ENCODE measurements at regions not wholly inside any gene's neighbourhood (a gene's known extent, or its start where the extent isn't known, plus 50 kb on each side); places are given as distances from the start of the nearest gene placed in this dataset.

DNA sequence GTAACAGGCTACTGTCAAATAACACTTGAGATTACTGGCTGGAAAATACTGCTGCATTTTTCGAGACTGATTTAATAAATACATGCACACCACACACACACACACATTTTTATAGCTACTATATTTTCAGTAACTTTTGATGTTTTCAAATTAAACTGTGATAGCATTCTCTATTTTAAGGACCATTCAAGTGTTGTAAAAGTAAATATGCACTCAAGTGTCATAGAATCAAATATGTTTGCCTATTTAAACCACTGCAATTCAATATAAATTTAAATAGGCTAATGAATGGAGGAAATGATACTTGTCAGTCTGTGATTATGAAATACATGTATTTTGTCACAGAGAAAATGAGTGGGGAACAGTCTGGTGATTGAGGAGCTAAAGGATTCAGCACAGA, 86.7 kb upstream of the TUBA3C start:
- DNase-seq (no peak), ATAC-seq (no peak)
- Histone ChIP-seq H3K4me3 (ENCODE audit: low read length) (no peak overlapping the region), H3K9me3 (ENCODE audit: control insufficient read depth, low read length) (no peaks in the 10 kb centered on the region), H3K4me1 (ENCODE audit: control insufficient read depth, insufficient read depth, low read length) (no peaks in the 10 kb centered on the region), H3K27me3 (ENCODE audit: control insufficient read depth, insufficient read depth) (no peaks in the 10 kb centered on the region), H3K27ac (ENCODE audit: low read length) (no peak overlapping the region)
- 30% methylated on average over 1 of the region's 1 CpG for WGBS
- intact Hi-C loops (cut with DNase I) = no loop called here

DNA sequence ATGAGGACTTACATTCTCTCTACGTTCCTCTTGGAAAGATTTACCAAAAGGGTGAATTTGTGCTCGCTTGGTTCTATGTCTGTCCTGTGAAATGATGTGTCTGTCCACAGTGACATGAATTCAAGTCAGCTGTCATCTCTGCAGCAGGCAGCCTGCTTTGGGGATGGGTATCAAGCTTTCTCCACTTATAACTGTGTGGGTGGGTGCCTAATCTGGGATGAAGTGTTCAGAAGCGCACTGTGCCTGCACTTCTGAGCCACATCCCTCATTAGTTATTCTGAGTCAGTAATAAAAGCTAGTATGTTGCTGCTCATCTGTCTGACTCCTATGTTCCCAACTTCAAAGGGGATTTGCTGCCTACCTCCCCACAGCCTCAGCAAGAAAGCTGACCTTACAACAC, 86.1 kb upstream of the TUBA3C start:
- WGBS = 76% methylated on average over 3 of the region's 3 CpGs
- no peak for DNase-seq
- intact Hi-C loops (cut with DNase I) = no loop called here

DNA sequence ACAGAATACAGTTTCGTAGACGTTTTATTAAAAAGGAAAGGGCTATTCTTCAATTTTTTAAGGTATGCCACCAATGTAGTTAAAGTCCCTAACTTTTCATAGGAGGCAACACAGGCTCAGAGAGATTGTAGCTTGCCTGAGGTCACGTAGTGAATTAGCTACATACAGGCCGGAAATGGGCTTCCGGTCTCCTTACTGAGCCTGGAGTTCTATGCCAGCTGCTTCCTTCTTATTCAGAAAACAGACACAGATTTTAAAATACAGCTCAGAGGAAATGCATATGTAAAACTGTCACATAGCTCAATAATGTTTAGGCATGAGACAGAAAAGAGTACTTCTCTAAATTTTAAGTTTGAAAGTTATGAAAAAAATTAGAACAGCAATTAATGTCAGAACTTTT, 85.4 kb upstream of the TUBA3C start:
- no peak overlapping the region for H3K27ac ChIP-seq (ENCODE audit: low read length)
- ATAC-seq = no peak
- intact Hi-C loops (cut with DNase I) = no loop called here
- H3K27me3 ChIP-seq (ENCODE audit: control insufficient read depth, insufficient read depth) = no peaks in the 10 kb centered on the region
- WGBS = 69% methylated on average over 5 of the region's 5 CpGs
- DNase-seq = no peak
- H3K9me3 ChIP-seq (ENCODE audit: control insufficient read depth, low read length) = no peaks in the 10 kb centered on the region
- H3K4me3 ChIP-seq (ENCODE audit: low read length) = no peak overlapping the region
- no peaks in the 10 kb centered on the region for H3K4me1 ChIP-seq (ENCODE audit: control insufficient read depth, insufficient read depth, low read length)

More for the DNA sequence above, 86.1 kb upstream of the TUBA3C start:
- no peaks in the 10 kb centered on the region for H3K9me3 ChIP-seq (ENCODE audit: control insufficient read depth, low read length)
- no peak overlapping the region for H3K27ac ChIP-seq (ENCODE audit: low read length)
- H3K4me1 ChIP-seq (ENCODE audit: control insufficient read depth, insufficient read depth, low read length) = no peaks in the 10 kb centered on the region
- H3K4me3 ChIP-seq (ENCODE audit: low read length) = no peak overlapping the region
- H3K27me3 ChIP-seq (ENCODE audit: control insufficient read depth, insufficient read depth) = no peaks in the 10 kb centered on the region
- no peak for ATAC-seq

DNA sequence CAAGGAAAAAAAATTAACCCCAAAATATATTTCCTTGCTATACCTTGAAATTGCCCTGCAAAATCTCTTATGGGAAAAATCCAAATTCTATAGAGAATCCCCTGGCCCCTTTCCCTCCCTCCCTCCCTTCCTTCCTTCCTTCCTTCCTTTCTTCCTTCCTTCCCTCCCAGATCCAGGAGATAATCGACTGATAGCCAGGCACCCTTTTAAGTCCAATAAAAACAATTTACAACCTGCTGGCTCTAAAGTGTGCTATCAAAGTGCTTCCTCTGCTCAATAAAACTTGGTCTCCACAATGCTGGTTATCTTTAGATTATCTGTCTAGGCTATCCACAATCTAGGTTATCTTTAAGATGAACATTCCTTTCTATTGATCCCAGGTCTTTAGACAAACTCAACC, 83.1 kb upstream of the TUBA3C start:
- Histone ChIP-seq H3K4me3 (ENCODE audit: low read length) (no peak overlapping the region), H3K4me1 (ENCODE audit: control insufficient read depth, insufficient read depth, low read length) (no peaks in the 10 kb centered on the region), H3K9me3 (ENCODE audit: control insufficient read depth, low read length) (no peaks in the 10 kb centered on the region), H3K27ac (ENCODE audit: low read length) (no peak overlapping the region), H3K27me3 (ENCODE audit: control insufficient read depth, insufficient read depth) (no peaks in the 10 kb centered on the region)
- DNase-seq (no peak), ATAC-seq (no peak)
- 36% methylated on average over 1 of the region's 1 CpG for WGBS
- intact Hi-C loops (cut with DNase I) = no loop called here

DNA sequence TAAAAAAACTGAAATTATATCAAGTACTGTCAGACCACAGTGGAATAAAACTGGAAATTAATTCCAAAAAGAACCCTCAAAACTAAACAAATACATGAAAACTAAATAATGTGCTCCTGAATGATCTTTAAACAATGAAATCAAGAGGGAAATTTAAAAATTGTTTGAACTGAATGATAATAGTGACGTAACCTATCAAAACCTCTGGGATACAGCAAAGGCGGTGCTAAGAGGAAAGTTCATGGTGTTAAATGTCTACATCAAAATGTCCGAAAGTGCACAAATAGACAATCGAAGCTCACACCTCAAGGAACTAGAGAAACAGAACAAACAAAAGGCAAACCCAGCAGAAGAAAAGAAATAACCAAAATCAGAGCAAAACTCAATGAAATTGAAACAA, 70.8 kb upstream of the TUBA3C start:
- WGBS = 69% methylated on average over 4 of the region's 4 CpGs
- H3K4me3 ChIP-seq (ENCODE audit: low read length) = no peak overlapping the region
- H3K27ac ChIP-seq (ENCODE audit: low read length) = no peak overlapping the region
- intact Hi-C loops (cut with DNase I) = loop anchor here in 1 of 4 donors (10.0 kb wide), 1 partner anchor 62 kb away; no protein-coding TSS in a partner anchor
- DNase-seq (no peak), ATAC-seq (no peak)
- H3K9me3 ChIP-seq (ENCODE audit: control insufficient read depth, low read length) = no peaks in the 10 kb centered on the region
- no peaks in the 10 kb centered on the region for H3K27me3 ChIP-seq (ENCODE audit: control insufficient read depth, insufficient read depth)
- no peaks in the 10 kb centered on the region for H3K4me1 ChIP-seq (ENCODE audit: control insufficient read depth, insufficient read depth, low read length)

DNA sequence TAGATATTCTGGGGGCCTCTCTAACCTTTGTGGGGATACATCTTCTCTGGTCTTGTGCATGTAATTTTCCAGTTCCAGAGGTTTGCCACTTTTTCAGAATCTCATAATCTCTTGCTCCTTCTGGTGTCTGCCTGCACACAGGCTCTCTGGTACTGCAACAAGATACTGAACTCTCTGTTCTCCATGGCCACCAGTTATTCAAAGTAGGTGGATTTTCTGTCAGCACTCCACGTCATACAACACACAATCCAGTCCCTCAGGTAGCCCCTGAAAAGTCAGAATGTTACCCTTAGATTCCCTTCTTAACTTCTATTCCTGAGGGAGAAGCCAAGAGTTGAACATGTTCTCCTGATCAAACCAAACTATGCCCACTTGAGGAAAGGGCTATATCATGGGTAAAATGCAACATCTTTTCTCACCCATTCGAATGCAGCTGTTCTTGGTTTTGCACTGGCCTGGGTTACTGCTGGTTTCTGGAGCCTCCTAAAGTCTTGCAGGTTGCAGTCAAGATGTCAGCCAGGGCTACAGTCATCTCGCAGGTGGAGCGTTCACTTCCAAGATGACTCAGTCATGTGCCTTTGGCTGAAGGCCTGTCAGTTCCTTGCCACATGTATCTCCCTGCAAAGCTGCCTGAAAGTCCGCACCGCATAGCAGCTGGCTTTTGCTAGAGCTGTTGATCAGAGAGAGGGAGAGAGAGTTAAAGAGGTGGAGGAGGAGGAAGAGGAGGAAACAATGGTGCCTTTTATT, 57.7 kb upstream of the TUBA3C start:
- Histone ChIP-seq H3K27ac (ENCODE audit: low read length) (no peak overlapping the region), H3K27me3 (ENCODE audit: control insufficient read depth, insufficient read depth) (no peaks in the 10 kb centered on the region), H3K4me1 (ENCODE audit: control insufficient read depth, insufficient read depth, low read length) (no peaks in the 10 kb centered on the region), H3K4me3 (ENCODE audit: low read length) (no peak overlapping the region), H3K9me3 (ENCODE audit: control insufficient read depth, low read length) (no peaks in the 10 kb centered on the region)
- intact Hi-C loops (cut with DNase I) = no loop called here
- no peak for ATAC-seq
- no peak for DNase-seq
- 57% methylated on average over 6 of the region's 6 CpGs for WGBS
